ENCODE measurements at regions not wholly inside any gene's neighbourhood (a gene's known extent, or its start where the extent isn't known, plus 50 kb on each side); places are given as distances from the start of the nearest gene placed in this dataset.
A peak's percentile ranks its signal among the peaks of the same experiment; 100 is the strongest.

DNA sequence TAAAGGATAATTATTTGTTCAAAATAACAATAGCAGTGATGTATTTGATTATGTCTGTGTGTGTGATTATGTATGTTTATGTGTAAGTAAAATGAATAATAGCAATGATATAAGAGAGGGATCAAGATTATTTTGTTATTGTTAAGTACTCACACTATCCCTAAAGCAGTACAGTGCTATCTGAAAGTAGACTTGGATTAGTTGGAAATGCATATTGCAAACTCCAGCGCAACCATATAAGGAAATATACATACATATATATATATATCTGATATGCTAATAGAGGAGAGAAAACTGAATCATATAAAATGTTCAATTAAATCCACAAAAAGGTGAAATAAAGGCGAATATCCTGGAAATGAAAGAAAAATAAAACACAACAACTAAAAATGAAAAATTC lies 268.4 kb downstream of the HINT1 start:
- no peak for DNase-seq
- no peak for TF ChIP-seq CTCF (IDR thresholded peaks at IDR 0.05)
- ATAC-seq, result no peak
- intact Hi-C loops (cut with DNase I, micrococcal nuclease), result no loop called here
- H3K9me3 ChIP-seq, result peaks cover 4% of the 10 kb centered on the region
- no peak overlapping the region for H3K4me3 ChIP-seq
- H3K36me3 ChIP-seq (ENCODE audit: low read depth), result no peaks in the 10 kb centered on the region
- H3K4me1 ChIP-seq (ENCODE audit: low read depth), result no peaks in the 10 kb centered on the region

DNA sequence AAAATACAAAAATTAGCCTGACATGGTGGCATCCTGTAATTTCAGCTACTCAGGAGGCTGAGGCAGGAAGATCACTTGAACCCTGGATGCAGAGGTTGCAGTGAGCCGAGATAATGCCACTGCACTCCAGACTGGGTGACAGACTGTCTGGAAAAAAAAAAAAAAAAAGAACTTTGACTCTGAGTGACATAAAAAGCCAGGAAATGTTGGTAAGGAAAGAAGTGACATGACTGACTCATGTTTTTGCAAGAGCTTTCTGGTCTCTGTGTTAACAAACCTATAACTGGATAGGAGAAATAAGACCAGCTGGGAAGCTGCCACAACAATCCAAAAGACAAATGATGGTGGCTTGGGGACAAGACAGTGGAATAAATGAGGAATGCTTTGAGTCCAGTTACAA lies 272.1 kb downstream of the HINT1 start:
- Histone ChIP-seq H3K4me1 (ENCODE audit: low read depth) (no peaks in the 10 kb centered on the region), H3K9me3 (no peaks in the 10 kb centered on the region), H3K36me3 (ENCODE audit: low read depth) (no peaks in the 10 kb centered on the region), H3K4me3 (no peak overlapping the region)
- intact Hi-C loops (cut with DNase I, micrococcal nuclease), result no loop called here
- TF ChIP-seq CTCF (IDR thresholded peaks at IDR 0.05), result no peak
- DNase-seq, result no peak
- ATAC-seq, result peak; percentile 69

DNA sequence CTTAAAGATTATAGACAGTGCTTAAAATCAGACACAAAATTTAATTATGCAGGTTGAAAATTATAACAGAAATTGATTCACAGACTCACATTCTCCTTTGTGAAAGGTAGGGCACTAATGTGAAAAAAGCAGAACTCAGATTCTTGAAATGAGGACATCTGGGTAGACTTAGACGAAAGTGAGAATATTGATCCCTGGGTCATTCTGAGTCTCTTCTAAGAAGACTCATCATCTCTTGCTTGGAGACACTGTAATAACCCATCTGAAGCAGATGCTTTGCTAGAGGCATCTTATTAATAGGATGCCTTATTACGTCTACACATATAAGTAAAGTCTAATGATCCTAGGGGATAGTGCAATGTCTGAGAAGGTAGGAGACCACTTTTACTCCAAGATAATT lies 274.4 kb downstream of the HINT1 start:
- no peak for TF ChIP-seq CTCF (IDR thresholded peaks at IDR 0.05)

DNA sequence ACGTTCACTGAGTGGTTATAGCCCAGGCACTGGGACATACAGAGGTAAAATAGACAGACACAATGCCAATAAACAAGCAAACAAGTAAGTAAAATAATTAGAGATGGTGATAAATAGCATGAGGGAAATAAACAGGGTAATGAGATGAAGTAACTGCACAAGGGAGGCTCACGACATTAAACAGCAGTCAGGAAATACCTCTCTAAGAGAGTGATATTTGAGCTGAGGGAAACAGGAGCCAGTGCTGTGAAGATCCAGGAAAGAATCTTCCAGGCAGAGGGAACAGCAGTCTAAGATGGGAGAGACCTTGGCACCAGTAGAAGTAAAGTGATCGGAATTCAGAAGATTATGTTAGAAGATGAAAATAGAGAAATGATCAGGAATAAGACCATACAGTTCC lies 279.4 kb downstream of the HINT1 start:
- peak; percentile 25 for ATAC-seq
- intact Hi-C loops (cut with DNase I, micrococcal nuclease), result loop anchor here in 1 of 2 donors (10.0 kb wide), 1 partner anchor 529 kb away; no protein-coding TSS in a partner anchor
- Histone ChIP-seq H3K36me3 (ENCODE audit: low read depth) (no peaks in the 10 kb centered on the region), H3K4me3 (no peak overlapping the region), H3K9me3 (no peaks in the 10 kb centered on the region), H3K4me1 (ENCODE audit: low read depth) (peaks cover 16% of the 10 kb centered on the region)
- TF ChIP-seq CTCF (IDR thresholded peaks at IDR 0.05), result no peak
- DNase-seq, result no peak

More for the DNA sequence above, 274.4 kb downstream of the HINT1 start:
- H3K36me3 ChIP-seq (ENCODE audit: low read depth), result no peaks in the 10 kb centered on the region
- intact Hi-C loops (cut with DNase I, micrococcal nuclease), result no loop called here
- peaks cover 7% of the 10 kb centered on the region for H3K4me1 ChIP-seq (ENCODE audit: low read depth)
- ATAC-seq (no peak), DNase-seq (no peak)
- H3K9me3 ChIP-seq, result no peaks in the 10 kb centered on the region
- no peak overlapping the region for H3K4me3 ChIP-seq

DNA sequence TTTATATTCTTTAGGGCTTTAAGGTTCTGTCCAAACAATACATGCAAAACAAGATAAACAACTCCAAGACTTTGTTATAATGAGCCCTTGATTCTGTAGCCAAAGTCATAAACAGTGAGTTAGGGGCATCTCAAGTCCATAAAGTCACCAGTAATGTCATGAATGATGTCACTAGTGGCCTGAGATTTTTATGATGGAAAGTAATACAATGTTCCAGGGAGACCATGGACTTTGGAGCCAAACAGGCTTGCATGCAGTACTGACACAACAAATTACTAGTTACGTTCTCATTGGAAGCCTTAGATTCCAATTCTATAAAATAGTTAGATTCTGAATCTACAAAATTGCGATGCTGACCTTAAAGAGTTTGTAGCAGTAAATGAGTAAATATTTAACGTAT lies 280.0 kb downstream of the HINT1 start:
- TF ChIP-seq CTCF (IDR thresholded peaks at IDR 0.05), result no peak
- DNase-seq (peak in 1 of 3 donors; percentile 79), ATAC-seq (peak; percentile 93)
- H3K36me3 ChIP-seq (ENCODE audit: low read depth), result no peaks in the 10 kb centered on the region
- no peak overlapping the region for H3K4me3 ChIP-seq
- intact Hi-C loops (cut with DNase I, micrococcal nuclease), result loop anchor here in 1 of 2 donors (10.0 kb wide), 1 partner anchor 530 kb away; no protein-coding TSS in a partner anchor
- peaks cover 16% of the 10 kb centered on the region for H3K4me1 ChIP-seq (ENCODE audit: low read depth)
- no peaks in the 10 kb centered on the region for H3K9me3 ChIP-seq

DNA sequence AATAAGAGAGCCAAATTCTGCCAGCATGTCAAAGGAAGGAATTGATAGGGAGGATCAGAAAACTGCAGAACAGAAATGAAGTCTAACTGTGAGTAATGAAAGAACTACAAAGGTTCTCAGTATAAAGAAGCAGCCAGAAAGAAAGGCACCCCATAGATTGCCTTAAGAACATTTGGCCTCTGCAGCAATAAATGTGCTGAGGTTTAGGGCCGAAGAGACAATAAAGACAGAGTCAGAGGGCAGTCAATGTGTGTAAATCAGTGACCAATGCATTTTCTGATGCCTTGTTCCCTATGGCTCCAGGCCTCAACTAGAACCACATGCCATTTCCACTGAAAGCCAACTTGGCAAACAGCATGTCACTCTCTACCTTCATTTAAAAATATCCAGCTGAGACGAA lies 281.0 kb downstream of the HINT1 start:
- intact Hi-C loops (cut with DNase I, micrococcal nuclease), result loop anchor here in 1 of 2 donors (10.0 kb wide), 1 partner anchor 531 kb away; no protein-coding TSS in a partner anchor
- H3K4me1 ChIP-seq (ENCODE audit: low read depth), result peaks cover 16% of the 10 kb centered on the region
- H3K9me3 ChIP-seq, result no peaks in the 10 kb centered on the region
- H3K4me3 ChIP-seq, result no peak overlapping the region
- TF ChIP-seq CTCF (IDR thresholded peaks at IDR 0.05), result no peak
- ATAC-seq (peak; percentile 78), DNase-seq (no peak)
- no peaks in the 10 kb centered on the region for H3K36me3 ChIP-seq (ENCODE audit: low read depth)
